ENCODE measurements at regions not wholly inside any gene's neighbourhood (a gene's known extent, or its start where the extent isn't known, plus 50 kb on each side); places are given as distances from the start of the nearest gene placed in this dataset.

DNA sequence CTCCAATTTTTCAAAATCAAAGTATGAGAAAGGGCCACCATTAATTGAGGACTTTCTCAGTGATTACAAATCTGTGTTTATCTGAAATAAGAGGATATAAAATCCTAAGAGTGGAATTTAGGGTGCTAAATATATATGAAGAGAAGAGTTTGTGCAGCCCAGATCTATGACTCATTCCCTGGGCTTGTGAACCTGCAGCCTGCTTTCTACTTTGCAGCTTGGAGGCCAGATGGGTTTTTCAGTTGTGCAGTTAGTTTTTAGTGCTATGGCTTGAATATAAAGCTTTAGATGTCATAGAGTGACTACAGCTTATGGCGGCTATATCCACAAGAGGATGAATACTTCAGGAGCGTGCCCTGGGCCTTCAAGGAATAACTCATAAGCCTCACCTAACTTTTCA is 1391.1 kb downstream of the FSTL5 start:
- no peak for DNase-seq

GRCh38 chr4:160795216-160795615 is 1368.6 kb downstream of the FSTL5 start:
- no peak for DNase-seq

DNA sequence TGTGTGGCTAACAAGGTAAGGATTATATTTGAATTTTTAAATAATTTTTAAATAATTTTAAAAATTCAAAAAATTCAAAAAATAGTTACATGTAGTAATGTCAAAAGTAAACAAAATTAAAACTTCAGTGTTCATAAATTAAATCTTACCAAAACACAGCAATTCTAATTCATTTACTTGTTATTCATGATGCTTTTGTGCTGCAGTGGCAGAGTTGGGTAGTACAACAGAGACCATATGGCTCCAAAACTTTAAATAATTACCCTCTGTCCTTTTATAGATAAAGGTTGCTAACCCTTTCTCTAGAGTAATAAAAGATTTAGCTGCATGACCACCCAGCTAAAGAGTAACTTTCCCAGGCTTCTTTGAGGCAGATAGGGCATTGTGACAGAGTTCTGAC is 1355.6 kb downstream of the FSTL5 start:
- DNase-seq: no peak

DNA sequence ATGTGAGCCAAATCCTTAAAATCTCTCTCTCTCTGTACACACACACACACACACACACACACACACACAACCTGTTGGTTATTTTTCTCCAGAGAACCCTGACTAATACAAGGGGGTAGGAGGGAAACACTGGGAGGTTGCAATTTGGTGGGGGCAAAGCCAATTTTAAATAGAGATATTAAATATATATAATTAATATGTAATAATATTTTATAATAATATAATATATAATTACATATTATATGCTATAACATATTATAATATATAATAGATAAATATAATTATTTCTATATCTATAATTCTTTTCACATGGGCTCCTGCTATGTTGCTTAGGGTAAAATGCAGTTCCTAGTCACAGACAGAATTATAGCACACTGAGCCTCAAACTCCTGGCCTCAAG is 1354.2 kb downstream of the FSTL5 start:
- no peak for DNase-seq

DNA sequence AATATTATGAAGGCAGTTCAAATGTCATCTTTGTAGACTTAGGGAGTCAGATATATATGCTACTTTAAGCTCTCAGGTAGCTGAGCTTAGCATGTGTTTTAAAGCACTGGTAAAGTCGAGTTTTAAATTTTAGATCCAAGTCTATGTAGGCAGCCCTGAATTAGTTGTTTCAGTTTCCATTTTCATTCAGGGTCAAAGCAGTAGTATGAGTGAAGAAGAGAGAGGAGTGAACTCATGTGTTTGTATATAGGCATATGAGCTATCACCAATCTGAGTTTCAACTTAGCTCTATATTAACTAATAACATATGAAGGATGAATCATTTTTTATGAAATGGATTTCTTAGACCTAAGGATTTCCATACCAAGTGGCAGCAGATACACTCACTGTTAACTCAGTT is 1353.4 kb downstream of the FSTL5 start:
- no peak for DNase-seq

DNA sequence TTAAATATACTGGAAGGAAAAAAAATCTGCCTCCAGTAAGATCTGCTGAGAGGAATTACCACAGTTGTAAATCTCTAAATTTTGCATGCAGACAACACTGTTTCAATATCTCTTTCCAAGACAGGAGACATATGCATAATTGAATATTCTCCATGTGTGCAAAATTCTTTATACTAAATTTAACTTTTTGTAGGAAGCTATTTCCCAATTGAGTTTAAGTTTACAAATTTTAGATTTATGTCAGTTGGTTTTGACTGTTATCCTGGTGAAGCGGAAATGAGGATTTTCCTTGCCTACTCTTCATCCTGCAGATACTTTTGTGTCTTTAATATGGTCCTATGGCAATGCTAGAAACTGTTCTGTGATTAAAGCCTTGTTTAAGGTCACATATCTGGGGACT is 1352.9 kb downstream of the FSTL5 start:
- no peak for DNase-seq

GRCh38 chr4:160811956-160812355 is 1351.8 kb downstream of the FSTL5 start:
- no peak for DNase-seq

DNA sequence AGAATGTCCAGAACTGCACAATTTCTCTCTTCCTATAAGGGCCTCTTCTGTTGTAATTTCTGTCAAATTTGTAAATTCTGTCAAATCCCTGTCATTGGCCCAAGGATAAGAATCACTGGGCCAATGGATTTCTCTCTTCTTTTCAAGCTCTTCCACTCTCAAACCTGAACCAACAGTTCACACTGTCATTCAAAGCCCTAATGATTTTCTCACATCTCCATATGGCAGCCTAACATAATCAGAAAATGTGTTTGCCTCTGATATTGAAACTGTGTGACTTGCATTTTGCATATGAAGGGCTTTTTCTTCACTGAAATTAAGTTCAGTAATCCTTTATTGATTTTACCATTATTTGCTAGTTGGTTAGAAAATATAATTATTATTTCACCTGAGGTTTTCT is 1349.1 kb downstream of the FSTL5 start:
- no peak for DNase-seq

- DNase-seq: no peak
Measured at GRCh38 chr4:160818571-160818970, 1345.2 kb downstream of the FSTL5 start.

DNA sequence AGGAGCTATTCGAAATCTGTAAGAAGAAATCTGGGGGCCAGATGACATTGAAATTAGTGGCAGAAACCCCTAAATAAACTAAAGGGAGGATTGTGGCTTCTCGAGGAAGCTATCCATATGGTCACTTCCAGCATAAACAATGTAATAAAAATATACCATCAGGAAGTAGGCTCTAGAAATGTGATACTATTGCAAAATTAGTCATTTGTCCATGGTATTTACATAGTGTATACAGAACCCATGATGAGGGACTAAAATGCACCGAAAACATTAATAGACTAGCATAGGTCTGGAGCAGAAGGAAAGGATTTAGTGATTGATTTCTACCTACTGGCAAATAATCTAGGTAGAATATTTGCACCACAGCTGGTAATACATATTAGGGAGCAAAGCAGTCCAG is 1344.0 kb downstream of the FSTL5 start:
- no peak for DNase-seq

DNA sequence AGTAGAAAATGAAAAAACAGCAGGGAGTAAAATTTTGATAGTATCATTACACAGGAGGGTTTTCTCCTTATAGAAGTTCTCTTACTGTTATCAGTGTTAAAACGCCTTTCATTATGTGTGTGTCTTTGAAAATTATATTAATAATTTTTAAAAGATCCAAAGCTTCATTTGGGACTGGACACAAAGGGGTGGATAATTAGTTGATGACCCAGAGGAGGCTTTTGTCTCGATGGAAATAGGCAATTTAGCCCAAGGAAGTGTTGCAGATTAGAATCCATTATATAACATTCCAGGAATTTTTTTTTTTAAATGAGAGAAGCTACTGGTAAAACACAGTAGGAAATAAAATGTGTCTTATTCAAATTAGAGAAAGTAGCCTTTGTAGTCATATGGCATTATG is 1339.3 kb downstream of the FSTL5 start:
- no peak for DNase-seq

DNA sequence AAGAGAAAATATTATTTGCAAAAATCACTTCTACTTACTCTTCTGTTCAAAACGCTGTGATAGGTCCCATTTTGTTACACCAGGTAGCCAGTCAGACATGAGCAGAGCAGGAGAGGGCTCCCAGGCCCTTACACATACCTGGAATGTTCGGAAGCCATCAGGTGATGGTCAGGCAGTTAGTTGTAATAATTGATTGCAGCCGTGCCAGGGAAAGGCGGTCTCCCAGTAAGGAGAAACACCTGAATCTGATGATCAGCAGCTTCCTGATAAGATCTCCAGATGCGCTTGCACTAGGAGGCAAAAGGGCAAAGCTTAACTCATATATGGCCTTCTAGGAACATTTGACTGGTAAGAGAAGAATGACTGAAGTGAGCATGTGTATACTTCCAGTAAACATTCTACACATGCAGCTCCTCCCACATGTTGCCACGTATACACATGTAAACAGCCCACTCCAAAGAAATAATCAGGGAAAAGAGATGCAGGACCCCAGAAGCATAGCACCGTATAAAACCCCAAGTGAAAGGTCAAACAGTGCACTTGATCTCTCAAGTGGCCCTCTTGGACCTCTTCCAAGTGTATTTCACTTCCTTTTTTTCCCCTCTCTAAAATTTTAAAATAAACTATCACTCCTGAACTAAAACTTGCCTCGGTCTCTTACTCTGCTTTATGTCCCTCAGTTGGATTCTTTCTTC is 1338.0 kb downstream of the FSTL5 start:
- no peak for DNase-seq

DNA sequence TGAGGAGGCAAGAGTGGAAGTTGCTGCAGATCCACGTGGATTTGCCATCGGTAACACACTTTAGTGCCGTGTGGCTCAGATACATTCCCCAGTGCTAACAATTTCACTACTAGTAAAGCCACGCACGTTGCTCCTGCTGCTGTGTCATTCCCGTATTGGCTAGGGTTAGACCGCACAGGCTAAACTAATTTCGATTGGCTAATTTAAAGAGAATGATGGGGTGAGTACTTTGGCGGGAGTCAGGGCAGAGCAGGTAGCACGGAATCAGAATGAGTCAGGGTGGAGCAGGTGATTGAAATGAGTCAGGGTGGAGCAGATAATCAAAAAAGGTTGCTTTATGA is 1337.5 kb downstream of the FSTL5 start:
- DNase-seq: no peak

GRCh38 chr4:160831165-160831922 is 1332.5 kb downstream of the FSTL5 start:
- DNase-seq: no peak

GRCh38 chr4:160835789-160836188 is 1328.0 kb downstream of the FSTL5 start:
- no peak for DNase-seq

- no peak for DNase-seq
Measured at GRCh38 chr4:160836431-160836830, 1327.4 kb downstream of the FSTL5 start.

GRCh38 chr4:160846121-160846520 is 1317.7 kb downstream of the FSTL5 start:
- no peak for DNase-seq

- no peak for DNase-seq
Measured at GRCh38 chr4:160847228-160847627, 1316.6 kb downstream of the FSTL5 start.

- DNase-seq: no peak
Measured at GRCh38 chr4:160848489-160848888, 1315.3 kb downstream of the FSTL5 start.

GRCh38 chr4:160848901-160849760 is 1314.7 kb downstream of the FSTL5 start:
- no peak for DNase-seq

DNA sequence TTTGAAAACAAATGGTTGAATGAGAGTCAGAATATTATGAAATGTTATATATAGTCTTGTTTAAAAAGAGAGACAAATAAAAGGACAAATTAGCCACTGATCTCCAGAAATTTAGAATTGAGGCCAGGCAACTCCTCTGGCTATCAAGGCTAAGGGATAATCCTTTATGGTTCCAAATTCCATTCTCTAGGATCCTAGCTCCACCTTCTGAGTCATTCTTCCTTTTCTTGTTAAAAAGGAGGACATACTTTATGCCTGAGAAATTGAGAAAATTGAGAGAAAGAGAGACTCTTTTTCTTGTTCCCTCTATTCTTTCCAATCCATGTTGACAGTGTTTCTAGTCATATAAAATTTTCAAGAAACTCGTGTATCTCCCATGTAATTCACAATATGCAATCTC is 1299.5 kb downstream of the FSTL5 start:
- no peak for DNase-seq

GRCh38 chr4:160869899-160870298 is 1293.9 kb downstream of the FSTL5 start:
- no peak for DNase-seq

- no peak for DNase-seq
Measured at GRCh38 chr4:160872491-160872890, 1291.3 kb downstream of the FSTL5 start.

All from activated gamma-delta T cell (primary cell).